HG03457 (cell line): ENCODE measurements at regions not wholly inside any gene's neighbourhood (a gene's known extent, or its start where the extent isn't known, plus 50 kb on each side); places are given as distances from the start of the nearest gene placed in this dataset.
"Not testable (repeated sequence)": the region's sequence is repeated elsewhere in the genome, so short reads cannot be mapped to it uniquely, and the experiment has no call there.

Experiments
- ATAC-seq: cut with Tn5 transposase; IDR thresholded peaks from one replicate; pipeline ENCODE4 v1.9.1; 2021; ENCODE audit warnings: moderate number of reproducible peaks; ENCODE audit not compliant: unreplicated experiment

DNA sequence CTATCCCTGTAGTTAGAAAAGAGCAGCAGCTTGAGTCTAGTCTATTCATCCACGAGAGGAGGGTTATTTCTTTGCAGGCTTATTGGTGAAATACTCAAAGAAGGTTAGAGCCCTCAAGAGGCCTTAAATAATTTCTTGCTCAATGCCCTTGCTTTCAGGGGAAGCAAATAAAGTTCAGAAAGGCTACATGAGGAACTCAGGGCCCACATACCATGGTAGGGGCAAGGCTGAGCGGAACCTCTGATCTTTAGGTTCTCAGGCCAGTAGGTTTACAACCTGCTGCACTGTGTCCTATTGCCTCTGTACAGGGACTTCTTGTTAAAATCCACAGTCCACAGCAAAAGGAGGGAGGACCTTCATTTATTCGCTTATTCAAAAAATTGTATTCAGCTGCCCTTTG is 101.7 kb downstream of the ADAMTS15 start:
- no peak for ATAC-seq

- ATAC-seq: no peak
Measured at GRCh38 chr11:130550984-130551383, 102.5 kb downstream of the ADAMTS15 start.

GRCh38 chr11:130551388-130551787 is 102.9 kb downstream of the ADAMTS15 start:
- ATAC-seq: no peak

- ATAC-seq: no peak
Measured at GRCh38 chr11:130553306-130553705, 104.9 kb downstream of the ADAMTS15 start.

DNA sequence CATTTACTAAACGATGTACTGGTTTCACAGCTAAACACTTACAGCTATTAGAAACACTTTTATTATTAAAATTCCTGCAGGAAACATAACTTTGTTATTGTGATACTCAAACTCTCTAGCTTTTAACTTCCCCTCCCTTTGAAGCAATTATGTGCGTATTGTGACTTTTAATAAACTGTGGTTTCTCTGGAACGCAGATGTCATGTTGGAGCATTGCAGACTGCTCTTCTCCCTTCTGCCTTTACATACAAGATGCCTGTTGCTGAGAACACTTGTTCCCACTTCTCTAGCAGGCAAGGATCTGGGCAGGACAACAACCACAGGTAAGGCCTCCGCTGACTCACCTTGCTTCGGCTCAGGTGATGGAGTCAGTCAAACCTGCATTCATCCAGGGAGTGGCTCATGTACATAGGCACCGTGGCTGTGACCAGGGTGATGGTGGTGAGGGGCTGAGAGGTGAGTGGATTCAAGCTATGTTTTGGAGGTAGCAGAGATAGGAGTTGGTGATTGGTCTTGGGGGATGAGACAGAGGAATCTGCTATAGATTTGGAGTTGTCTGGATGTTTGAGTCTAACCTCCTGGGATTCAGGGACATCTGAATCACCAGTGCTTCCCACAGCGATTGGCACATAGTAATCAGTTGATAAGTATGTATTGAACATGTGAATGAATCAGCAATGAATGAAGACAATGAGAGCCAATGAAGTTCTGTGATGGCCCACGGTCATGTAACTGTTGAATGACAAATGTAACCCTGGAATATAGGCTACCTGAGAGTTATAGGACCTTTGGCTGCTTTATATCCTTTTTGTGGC is 106.0 kb downstream of the ADAMTS15 start:
- ATAC-seq: no peak

GRCh38 chr11:130555251-130555841 is 106.9 kb downstream of the ADAMTS15 start:
- no peak for ATAC-seq

GRCh38 chr11:130560000-130560780 is 111.7 kb downstream of the ADAMTS15 start:
- no peak for ATAC-seq

DNA sequence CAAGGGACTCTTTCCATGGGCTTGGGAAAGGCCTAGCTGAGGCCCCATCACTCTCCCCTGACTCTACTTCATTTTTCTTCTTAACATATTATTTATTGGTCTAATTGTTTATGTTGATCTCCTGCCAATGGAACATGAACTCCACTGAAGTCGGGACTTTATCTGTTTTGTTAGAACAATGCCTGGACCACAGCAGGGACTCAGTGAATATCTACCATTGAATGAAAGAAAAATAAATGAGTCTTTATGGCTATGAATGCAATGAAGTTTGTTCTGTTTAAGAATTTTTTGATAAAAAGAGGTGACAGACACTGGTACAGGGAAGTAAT is 112.3 kb downstream of the ADAMTS15 start:
- no peak for ATAC-seq

GRCh38 chr11:130561441-130561881 is 113.0 kb downstream of the ADAMTS15 start:
- no peak for ATAC-seq

DNA sequence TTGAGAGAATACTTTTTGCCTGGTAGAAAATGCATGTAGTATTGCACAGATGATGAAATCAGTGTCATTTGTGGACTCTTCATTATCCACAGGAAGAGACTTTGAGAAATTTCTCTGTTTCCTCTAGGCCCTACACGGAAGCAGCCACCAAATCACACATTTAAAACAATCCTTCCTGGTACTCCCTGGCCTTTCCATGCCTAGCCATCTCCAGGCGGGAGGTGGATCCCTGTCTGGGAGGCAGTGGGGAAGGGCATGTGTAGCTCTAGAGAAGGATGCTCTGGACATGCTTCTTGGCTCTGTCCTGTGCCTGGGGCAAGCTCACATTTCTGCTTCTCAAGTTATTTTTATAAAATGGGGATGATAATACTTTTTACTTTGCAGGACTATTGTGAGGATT is 114.1 kb downstream of the ADAMTS15 start:
- no peak for ATAC-seq

DNA sequence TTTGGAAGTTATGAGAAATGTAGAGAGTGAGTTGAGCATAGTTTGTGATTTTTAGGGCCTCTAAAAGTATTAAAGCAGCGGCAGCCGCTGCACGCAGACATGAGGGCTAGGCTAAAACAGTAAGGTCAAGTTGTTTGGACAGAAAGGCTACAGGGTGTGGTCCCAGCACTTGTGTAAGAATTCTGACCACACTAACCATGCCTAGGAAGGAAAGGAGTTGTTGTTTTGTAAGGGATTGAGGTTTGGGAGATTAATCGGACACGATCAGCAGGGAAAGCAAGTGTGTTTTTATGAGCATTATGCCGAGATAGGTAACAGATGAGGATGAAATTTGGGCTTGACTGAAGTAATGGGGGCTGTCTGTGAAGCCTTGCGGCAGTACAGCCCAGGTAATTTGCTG is 117.9 kb downstream of the ADAMTS15 start:
- ATAC-seq: not testable (repeated sequence)

DNA sequence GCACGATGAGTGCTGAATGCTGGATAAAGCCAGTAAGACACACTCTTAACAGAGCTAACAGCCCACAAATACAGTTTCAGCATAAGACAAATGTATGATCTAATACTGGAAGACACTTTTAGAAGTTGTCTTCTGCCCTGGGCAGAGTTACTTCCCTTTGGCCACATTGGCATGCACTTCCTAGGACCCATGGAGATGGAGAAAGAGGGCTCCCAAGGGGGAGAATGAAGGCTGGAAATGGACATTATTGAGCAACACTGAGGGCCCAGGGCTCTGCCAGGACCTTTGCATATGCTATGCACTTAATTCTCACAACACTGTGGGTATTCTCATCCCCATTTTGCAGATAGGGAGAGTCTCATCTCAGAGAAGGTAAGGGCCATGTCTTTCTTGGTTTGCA is 123.1 kb downstream of the ADAMTS15 start:
- ATAC-seq: no peak

DNA sequence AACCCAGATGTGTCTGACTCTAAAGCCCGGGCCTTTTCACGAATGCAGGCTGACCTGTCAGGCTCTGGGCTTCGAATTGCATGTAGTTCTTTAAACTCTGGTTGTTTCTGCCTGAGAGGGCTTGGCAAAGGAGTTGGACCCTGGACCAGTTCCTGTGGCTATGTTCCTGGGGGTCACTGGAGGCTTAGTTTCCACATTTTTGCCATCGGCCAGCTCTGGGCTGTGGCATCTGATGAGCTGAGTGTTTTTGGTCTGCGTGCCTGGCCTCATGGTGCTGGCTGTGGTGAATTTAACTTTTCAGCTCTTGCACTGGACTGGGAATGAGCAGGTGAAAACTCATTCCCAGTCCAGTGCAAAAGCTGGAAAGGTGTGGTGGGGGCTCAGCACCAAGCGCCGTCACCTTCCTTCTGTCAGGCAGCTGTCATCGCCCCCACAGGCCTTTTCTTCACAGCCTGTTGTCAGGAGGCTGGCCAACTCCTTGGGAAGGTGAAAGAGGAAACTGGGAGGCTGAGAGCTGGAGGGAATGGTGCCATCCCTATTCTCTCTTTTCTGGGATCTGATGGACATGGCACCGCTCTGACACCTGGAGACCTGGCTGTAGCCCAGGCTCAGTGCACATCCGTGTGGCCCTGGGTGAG is 123.6 kb downstream of the ADAMTS15 start:
- ATAC-seq: no peak

GRCh38 chr11:130573767-130574166 is 125.3 kb downstream of the ADAMTS15 start:
- ATAC-seq: no peak

DNA sequence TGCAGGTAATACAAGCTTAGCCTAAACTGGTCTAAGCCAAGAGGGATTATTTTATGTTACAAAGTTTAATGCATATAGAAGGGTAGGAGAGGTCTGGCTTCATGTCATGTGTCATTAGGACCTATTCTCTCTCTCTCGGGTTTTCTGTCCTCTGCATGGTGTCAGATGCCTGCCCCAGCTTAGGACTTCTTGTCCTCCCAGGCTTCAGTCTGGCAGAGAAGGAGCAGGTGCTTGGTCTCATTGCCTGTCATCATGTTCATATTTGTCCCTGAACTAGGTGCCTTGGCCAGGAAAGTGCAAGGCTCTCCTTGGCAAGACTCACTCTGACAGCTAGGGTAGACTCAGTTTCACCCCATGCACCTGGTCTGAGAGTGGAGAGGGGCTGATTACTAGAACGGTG is 126.3 kb downstream of the ADAMTS15 start:
- ATAC-seq: no peak

DNA sequence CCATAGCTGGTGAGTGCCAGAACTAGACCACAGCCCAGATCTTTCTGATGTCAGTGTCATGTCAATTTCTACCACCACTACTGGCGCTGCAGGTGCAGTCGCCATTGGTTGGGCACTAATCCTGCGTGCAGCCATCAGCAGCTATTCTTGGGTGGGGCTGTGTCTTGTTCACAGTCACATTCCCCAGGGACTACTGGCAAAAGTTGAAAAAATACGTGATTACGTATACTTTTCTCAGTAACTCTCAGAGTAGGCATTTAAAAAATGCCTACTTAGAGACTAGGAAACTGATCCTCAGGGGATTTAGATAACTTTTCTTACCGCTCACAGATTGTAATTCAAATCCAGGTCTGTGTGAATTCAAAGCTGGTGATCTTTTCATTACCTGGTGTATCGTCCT is 127.7 kb downstream of the ADAMTS15 start:
- ATAC-seq: no peak

GRCh38 chr11:130578738-130579368 is 130.4 kb downstream of the ADAMTS15 start:
- ATAC-seq: no peak

DNA sequence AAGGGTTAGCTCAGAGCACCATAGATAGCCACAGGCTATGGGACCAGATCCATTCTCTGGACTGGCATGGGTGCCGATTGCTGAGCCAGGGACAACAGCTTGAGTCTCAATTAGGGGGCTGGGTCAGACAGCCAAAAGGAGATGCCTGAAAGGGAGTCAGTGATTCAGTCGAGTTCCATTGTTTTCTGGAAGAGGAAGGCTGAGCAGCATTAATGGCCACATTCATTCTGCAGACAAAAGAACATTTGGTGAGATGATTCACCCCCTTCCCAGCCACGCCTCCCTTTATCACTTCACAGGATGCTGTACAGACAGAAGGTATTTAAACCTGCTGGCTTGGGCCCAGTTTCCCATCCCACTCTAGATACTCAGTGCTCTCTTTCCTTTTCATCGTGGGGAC is 131.9 kb downstream of the ADAMTS15 start:
- no peak for ATAC-seq

- ATAC-seq: no peak
Measured at GRCh38 chr11:130580891-130581492, 132.5 kb downstream of the ADAMTS15 start.

DNA sequence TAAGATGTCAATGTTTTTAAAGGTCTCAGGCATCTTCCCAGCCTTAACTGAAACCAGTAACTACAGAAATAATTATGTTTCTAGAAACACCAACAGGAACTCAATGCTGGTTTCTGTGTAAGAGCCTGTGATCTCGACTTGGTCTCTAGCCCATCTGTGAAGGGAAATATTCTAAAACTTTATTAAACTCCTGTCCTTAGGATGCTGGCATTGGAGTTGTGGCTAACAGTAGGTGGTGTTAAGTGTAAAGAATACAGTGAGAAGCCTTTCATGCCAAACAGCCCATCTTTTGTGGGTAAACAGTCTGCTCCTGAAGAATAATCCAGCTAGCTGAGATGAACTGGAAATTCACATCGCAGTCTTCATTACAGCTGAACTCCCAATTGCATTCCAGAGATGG is 133.2 kb downstream of the ADAMTS15 start:
- ATAC-seq: no peak

DNA sequence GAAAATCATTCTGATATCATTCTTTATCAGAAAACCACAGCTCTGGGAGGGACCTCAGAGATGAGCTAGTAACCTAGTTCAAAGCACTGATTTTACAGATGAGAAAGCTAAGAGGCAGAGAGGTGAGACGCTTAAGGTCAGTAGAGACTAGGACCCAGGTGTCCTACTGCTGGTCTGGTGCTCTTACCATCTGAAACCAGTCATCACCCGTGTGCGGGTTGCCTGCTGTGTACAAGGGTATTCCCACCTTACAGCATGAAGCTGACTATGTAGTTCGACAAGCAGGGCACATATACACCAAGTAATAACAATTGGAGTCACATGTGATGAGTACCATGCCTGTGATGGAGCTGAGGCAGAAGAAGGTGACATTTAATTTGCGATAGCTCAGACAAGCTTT is 133.7 kb downstream of the ADAMTS15 start:
- no peak for ATAC-seq
